ENCODE measurements at regions not wholly inside any gene's neighbourhood (a gene's known extent, or its start where the extent isn't known, plus 50 kb on each side); places are given as distances from the start of the nearest gene placed in this dataset.

GRCh38 chr12:111160350-111161241 is 208.3 kb downstream of the PHETA1 start:
- DNase-seq (ENCODE audit: extremely low read depth, insufficient read length): no peak
- Histone ChIP-seq H3K27me3 (replicated peaks; ENCODE audit: control insufficient read depth, insufficient read depth, low read length) (no peaks in the 10 kb centered on the region; the same call in none of the 2 replicates), H3K4me3 (replicated peaks; ENCODE audit: low read depth, low read length) (no peak overlapping the region), H3K36me3 (ENCODE audit: control insufficient read depth, insufficient read depth, low read length) (no peaks in the 10 kb centered on the region)
- no peak for TF ChIP-seq CTCF (IDR thresholded peaks at IDR 0.05; ENCODE audit: insufficient read depth, low read length, poor library complexity, severe bottlenecking)

- H3K4me3 ChIP-seq (replicated peaks; ENCODE audit: low read depth, low read length): no peak overlapping the region
- no peak for DNase-seq (ENCODE audit: extremely low read depth, insufficient read length)
- no peaks in the 10 kb centered on the region for H3K36me3 ChIP-seq (ENCODE audit: control insufficient read depth, insufficient read depth, low read length)
- H3K27me3 ChIP-seq (replicated peaks; ENCODE audit: control insufficient read depth, insufficient read depth, low read length): no peaks in the 10 kb centered on the region; the same call in none of the 2 replicates
- no peak for TF ChIP-seq CTCF (IDR thresholded peaks at IDR 0.05; ENCODE audit: insufficient read depth, low read length, poor library complexity, severe bottlenecking)
These were observed 209.9 kb downstream of the PHETA1 start for GRCh38 chr12:111158992-111159391.

GRCh38 chr12:111157486-111157885 is 211.4 kb downstream of the PHETA1 start:
- H3K36me3 ChIP-seq (ENCODE audit: control insufficient read depth, insufficient read depth, low read length): no peaks in the 10 kb centered on the region
- TF ChIP-seq CTCF (IDR thresholded peaks at IDR 0.05; ENCODE audit: insufficient read depth, low read length, poor library complexity, severe bottlenecking): no peak
- H3K4me3 ChIP-seq (replicated peaks; ENCODE audit: low read depth, low read length): no peak overlapping the region
- H3K27me3 ChIP-seq (replicated peaks; ENCODE audit: control insufficient read depth, insufficient read depth, low read length): no peaks in the 10 kb centered on the region; the same call in none of the 2 replicates
- DNase-seq (ENCODE audit: extremely low read depth, insufficient read length): no peak

- Histone ChIP-seq H3K36me3 (ENCODE audit: control insufficient read depth, insufficient read depth, low read length) (no peaks in the 10 kb centered on the region), H3K27me3 (replicated peaks; ENCODE audit: control insufficient read depth, insufficient read depth, low read length) (no peaks in the 10 kb centered on the region; the same call in none of the 2 replicates), H3K4me3 (replicated peaks; ENCODE audit: low read depth, low read length) (no peak overlapping the region)
- TF ChIP-seq CTCF (IDR thresholded peaks at IDR 0.05; ENCODE audit: insufficient read depth, low read length, poor library complexity, severe bottlenecking): no peak
- DNase-seq (ENCODE audit: extremely low read depth, insufficient read length): no peak
These were observed 212.6 kb downstream of the PHETA1 start for GRCh38 chr12:111156304-111156703.

GRCh38 chr12:111155521-111155920 is 213.4 kb downstream of the PHETA1 start:
- H3K27me3 ChIP-seq (replicated peaks; ENCODE audit: control insufficient read depth, insufficient read depth, low read length): no peaks in the 10 kb centered on the region; the same call in none of the 2 replicates
- DNase-seq (ENCODE audit: extremely low read depth, insufficient read length): no peak
- H3K36me3 ChIP-seq (ENCODE audit: control insufficient read depth, insufficient read depth, low read length): no peaks in the 10 kb centered on the region
- no peak overlapping the region for H3K4me3 ChIP-seq (replicated peaks; ENCODE audit: low read depth, low read length)
- no peak for TF ChIP-seq CTCF (IDR thresholded peaks at IDR 0.05; ENCODE audit: insufficient read depth, low read length, poor library complexity, severe bottlenecking)

All from GM06990 (cell line).